Hepatocyte (in vitro differentiated cells): ENCODE measurements at regions not wholly inside any gene's neighbourhood (a gene's known extent, or its start where the extent isn't known, plus 50 kb on each side); places are given as distances from the start of the nearest gene placed in this dataset.

Source experiments
- CTCF ChIP-seq: fragments of 200-600 bp; sonication (generic); IDR thresholded peaks from 2 replicates; pipeline ENCODE4 v1.5.1; 2016; ENCODE audit warnings: antibody characterized with exemption, mild to moderate bottlenecking; ENCODE audit not compliant: poor library complexity
- EZH2phosphoT487 ChIP-seq: fragments of 200-600 bp; sonication (generic); IDR thresholded peaks from one replicate; pipeline ENCODE4 v1.6.1; 2018; ENCODE audit warnings: antibody characterized with exemption, mild to moderate bottlenecking, low read depth, moderate library complexity; ENCODE audit not compliant: unreplicated experiment, severe bottlenecking

GRCh38 chr22:27483095-27483785 is 318.3 kb downstream of the MN1 start:
- no peak for TF ChIP-seq CTCF
- TF ChIP-seq EZH2phosphoT487 = no peak
